OCI-LY1 (cell line): ENCODE measurements at regions not wholly inside any gene's neighbourhood (a gene's known extent, or its start where the extent isn't known, plus 50 kb on each side); places are given as distances from the start of the nearest gene placed in this dataset.

Source experiments
- EZH2 ChIP-seq: fragments of 200-600 bp; sonication (generic), shearing (Covaris generic); IDR thresholded peaks from 2 replicates; pipeline ENCODE4 v1.8.0; 2017; ENCODE audit warnings: borderline replicate concordance, mixed run types, mild to moderate bottlenecking, antibody characterized with exemption, low read length, moderate library complexity, mixed read lengths
- TF ChIP-seq, protein P1 (sequence below): fragments of 200-600 bp; sonication (generic), shearing (Covaris generic); IDR thresholded peaks from 2 replicates; pipeline ENCODE4 v1.5.1; 2017; ENCODE audit warnings: mild to moderate bottlenecking, antibody characterized with exemption, low read length, moderate library complexity, mixed read lengths

DNA sequence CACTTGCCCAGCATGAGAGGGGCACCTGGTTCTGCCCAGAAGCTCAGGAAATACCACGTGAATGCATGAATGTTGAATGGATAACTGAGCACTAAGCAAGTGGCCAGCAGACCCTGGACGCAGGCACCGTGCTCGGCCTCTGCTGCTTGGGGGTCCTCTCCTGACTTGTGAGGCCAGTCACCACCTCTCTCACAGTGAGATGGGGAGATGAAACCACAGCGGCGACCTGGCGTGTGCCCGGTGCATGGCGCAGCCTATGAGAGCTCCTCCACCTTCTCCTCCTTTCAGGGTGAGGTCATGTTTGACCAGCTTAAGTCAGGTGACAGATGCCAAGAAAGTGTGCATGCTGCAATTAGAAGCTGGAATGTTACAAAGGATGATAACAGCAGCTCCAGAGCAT lies 75.5 kb downstream of the HMX1 start:
- TF ChIP-seq, protein P1, sequence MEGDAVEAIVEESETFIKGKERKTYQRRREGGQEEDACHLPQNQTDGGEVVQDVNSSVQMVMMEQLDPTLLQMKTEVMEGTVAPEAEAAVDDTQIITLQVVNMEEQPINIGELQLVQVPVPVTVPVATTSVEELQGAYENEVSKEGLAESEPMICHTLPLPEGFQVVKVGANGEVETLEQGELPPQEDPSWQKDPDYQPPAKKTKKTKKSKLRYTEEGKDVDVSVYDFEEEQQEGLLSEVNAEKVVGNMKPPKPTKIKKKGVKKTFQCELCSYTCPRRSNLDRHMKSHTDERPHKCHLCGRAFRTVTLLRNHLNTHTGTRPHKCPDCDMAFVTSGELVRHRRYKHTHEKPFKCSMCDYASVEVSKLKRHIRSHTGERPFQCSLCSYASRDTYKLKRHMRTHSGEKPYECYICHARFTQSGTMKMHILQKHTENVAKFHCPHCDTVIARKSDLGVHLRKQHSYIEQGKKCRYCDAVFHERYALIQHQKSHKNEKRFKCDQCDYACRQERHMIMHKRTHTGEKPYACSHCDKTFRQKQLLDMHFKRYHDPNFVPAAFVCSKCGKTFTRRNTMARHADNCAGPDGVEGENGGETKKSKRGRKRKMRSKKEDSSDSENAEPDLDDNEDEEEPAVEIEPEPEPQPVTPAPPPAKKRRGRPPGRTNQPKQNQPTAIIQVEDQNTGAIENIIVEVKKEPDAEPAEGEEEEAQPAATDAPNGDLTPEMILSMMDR = no peak
- TF ChIP-seq EZH2 = no peak
